ENCODE measurements at regions not wholly inside any gene's neighbourhood (a gene's known extent, or its start where the extent isn't known, plus 50 kb on each side); places are given as distances from the start of the nearest gene placed in this dataset.

DNA sequence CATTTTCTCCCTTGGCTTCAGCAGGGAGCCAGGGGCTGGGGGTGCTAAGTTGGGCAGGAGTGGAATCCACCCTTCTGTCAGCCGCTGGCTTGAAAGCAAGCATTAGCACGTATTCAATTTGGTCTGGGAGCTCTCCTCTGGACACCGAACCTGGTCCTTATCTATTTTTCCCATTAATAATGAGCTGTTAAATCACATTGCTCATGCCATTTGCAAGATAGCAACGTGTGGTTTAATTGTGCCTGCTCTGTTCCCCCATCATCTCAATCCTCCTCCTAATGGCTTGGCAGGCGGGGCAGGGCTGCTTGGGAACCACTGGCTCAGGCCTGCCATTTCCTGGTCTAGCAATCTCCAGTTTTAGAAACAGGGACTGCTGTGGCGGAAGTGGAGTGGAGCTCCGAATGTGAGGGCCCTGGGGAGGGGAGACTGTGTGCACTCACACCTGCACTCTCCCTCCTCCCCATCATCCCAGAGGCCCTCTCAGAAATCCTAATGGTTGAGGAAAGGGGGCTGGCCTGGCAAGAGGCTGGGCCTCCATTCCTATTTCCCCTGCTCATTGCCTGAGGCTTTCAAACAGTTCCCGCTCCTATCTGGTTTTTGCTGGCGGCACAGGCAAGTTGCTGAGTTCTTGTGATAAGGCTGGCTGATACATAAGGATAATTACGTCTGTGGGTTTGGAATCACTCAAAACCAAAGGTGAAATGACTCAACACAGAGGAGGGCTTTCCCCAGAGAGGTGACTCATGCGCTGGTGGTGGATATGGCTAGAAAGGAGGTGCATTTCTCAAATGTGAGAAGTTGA is 201.2 kb upstream of the E2F8 start:
- Mint-ChIP-seq H3K9me3 (no peaks in the 10 kb centered on the region), H3K4me3 (no peak overlapping the region), H3K36me3 (ENCODE audit: low read depth) (no peaks in the 10 kb centered on the region), H3K27me3 (ENCODE audit: insufficient read depth, low read depth, poor library complexity) (no peaks in the 10 kb centered on the region), H3K4me1 (no peaks in the 10 kb centered on the region; the same call in 2 of the 3 replicates), H3K27ac (no peak overlapping the region; the same call in 1 of the 2 replicates)
- no peaks in the 10 kb centered on the region for H3K9me2 ChIP-seq (ENCODE audit: insufficient read depth)
- ATAC-seq (no peak), DNase-seq (ENCODE audit: low spot score) (no peak)
- H3K4me2 ChIP-seq, result no peak overlapping the region
- no peaks in the 10 kb centered on the region for H3K79me2 ChIP-seq (replicated peaks; ENCODE audit: insufficient read depth)
- H2AFZ ChIP-seq, result no peak overlapping the region
- H3K27ac ChIP-seq (ENCODE audit: low read depth), result no peak overlapping the region
- H3F3A ChIP-seq (replicated peaks; ENCODE audit: low read depth), result no peaks in the 10 kb centered on the region
- no peaks in the 10 kb centered on the region for H3K36me3 ChIP-seq (ENCODE audit: insufficient read depth)
- no peaks in the 10 kb centered on the region for H4K20me1 ChIP-seq (replicated peaks; ENCODE audit: insufficient read depth)
- no peak for TF ChIP-seq EZH2phosphoT487 (IDR thresholded peaks at IDR 0.05; ENCODE audit: unreplicated experiment)
- TF ChIP-seq, protein P1, sequence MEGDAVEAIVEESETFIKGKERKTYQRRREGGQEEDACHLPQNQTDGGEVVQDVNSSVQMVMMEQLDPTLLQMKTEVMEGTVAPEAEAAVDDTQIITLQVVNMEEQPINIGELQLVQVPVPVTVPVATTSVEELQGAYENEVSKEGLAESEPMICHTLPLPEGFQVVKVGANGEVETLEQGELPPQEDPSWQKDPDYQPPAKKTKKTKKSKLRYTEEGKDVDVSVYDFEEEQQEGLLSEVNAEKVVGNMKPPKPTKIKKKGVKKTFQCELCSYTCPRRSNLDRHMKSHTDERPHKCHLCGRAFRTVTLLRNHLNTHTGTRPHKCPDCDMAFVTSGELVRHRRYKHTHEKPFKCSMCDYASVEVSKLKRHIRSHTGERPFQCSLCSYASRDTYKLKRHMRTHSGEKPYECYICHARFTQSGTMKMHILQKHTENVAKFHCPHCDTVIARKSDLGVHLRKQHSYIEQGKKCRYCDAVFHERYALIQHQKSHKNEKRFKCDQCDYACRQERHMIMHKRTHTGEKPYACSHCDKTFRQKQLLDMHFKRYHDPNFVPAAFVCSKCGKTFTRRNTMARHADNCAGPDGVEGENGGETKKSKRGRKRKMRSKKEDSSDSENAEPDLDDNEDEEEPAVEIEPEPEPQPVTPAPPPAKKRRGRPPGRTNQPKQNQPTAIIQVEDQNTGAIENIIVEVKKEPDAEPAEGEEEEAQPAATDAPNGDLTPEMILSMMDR (conservative IDR thresholded peaks at IDR 0.05; ENCODE audit: low read depth in 2 of 2), result no peak
- H3K4me1 ChIP-seq (ENCODE audit: insufficient read depth), result no peaks in the 10 kb centered on the region
- no peaks in the 10 kb centered on the region for H3K27me3 ChIP-seq (ENCODE audit: insufficient read depth)
- no peak overlapping the region for H3K4me3 ChIP-seq

DNA sequence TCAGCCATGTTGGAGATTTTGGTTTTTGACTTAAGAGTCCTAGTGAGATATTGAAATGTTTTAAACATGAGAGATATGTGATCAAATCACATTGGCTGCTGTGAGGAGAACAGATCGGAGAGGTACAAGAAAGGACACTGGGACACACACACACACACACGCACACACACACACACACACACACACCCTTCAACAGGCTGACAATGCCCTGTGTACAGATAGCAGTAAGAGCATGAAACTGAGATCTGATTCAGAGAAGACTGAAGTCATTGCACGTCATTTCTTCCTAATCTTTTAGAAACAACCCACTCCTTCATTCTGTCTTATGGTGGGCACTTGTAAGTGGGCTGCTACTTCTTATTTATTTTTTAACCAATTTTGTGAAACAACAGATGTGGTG is 200.5 kb upstream of the E2F8 start:
- no peak overlapping the region for H3K27ac Mint-ChIP-seq
- no peaks in the 10 kb centered on the region for H4K20me1 ChIP-seq (replicated peaks; ENCODE audit: insufficient read depth)
- no peak overlapping the region for H3K4me3 Mint-ChIP-seq
- no peaks in the 10 kb centered on the region for H3K27me3 Mint-ChIP-seq (ENCODE audit: insufficient read depth, low read depth, poor library complexity)
- H3K36me3 ChIP-seq (ENCODE audit: insufficient read depth), result no peaks in the 10 kb centered on the region
- no peak overlapping the region for H3K4me3 ChIP-seq
- no peaks in the 10 kb centered on the region; the same call in 2 of the 3 replicates for H3K4me1 Mint-ChIP-seq
- H3K9me3 Mint-ChIP-seq, result no peaks in the 10 kb centered on the region
- H3F3A ChIP-seq (replicated peaks; ENCODE audit: low read depth), result no peaks in the 10 kb centered on the region
- no peaks in the 10 kb centered on the region for H3K79me2 ChIP-seq (replicated peaks; ENCODE audit: insufficient read depth)
- no peak overlapping the region for H2AFZ ChIP-seq
- no peaks in the 10 kb centered on the region for H3K9me2 ChIP-seq (ENCODE audit: insufficient read depth)
- H3K36me3 Mint-ChIP-seq (ENCODE audit: low read depth), result no peaks in the 10 kb centered on the region
- H3K4me1 ChIP-seq (ENCODE audit: insufficient read depth), result no peaks in the 10 kb centered on the region
- ATAC-seq (no peak), DNase-seq (ENCODE audit: low spot score) (no peak)
- H3K4me2 ChIP-seq, result no peak overlapping the region
- no peaks in the 10 kb centered on the region for H3K27me3 ChIP-seq (ENCODE audit: insufficient read depth)
- H3K27ac ChIP-seq (ENCODE audit: low read depth), result no peak overlapping the region
- TF ChIP-seq EZH2 (IDR thresholded peaks at IDR 0.05; ENCODE audit: low read depth, unreplicated experiment) (no peak), ZNF331 (CRISPR knock-in tag; IDR thresholded peaks at IDR 0.05; ENCODE audit: low read depth) (no peak), POLR2AphosphoS5 (IDR thresholded peaks at IDR 0.05; ENCODE audit: low read depth) (no peak), CREB1 (CRISPR knock-in tag; IDR thresholded peaks at IDR 0.05; ENCODE audit: low read depth) (no peak), EZH2phosphoT487 (IDR thresholded peaks at IDR 0.05; ENCODE audit: unreplicated experiment) (no peak)
- TF ChIP-seq, protein P1 (conservative IDR thresholded peaks at IDR 0.05; ENCODE audit: low read depth in 2 of 2), result no peak
- TF ChIP-seq, protein P2, sequence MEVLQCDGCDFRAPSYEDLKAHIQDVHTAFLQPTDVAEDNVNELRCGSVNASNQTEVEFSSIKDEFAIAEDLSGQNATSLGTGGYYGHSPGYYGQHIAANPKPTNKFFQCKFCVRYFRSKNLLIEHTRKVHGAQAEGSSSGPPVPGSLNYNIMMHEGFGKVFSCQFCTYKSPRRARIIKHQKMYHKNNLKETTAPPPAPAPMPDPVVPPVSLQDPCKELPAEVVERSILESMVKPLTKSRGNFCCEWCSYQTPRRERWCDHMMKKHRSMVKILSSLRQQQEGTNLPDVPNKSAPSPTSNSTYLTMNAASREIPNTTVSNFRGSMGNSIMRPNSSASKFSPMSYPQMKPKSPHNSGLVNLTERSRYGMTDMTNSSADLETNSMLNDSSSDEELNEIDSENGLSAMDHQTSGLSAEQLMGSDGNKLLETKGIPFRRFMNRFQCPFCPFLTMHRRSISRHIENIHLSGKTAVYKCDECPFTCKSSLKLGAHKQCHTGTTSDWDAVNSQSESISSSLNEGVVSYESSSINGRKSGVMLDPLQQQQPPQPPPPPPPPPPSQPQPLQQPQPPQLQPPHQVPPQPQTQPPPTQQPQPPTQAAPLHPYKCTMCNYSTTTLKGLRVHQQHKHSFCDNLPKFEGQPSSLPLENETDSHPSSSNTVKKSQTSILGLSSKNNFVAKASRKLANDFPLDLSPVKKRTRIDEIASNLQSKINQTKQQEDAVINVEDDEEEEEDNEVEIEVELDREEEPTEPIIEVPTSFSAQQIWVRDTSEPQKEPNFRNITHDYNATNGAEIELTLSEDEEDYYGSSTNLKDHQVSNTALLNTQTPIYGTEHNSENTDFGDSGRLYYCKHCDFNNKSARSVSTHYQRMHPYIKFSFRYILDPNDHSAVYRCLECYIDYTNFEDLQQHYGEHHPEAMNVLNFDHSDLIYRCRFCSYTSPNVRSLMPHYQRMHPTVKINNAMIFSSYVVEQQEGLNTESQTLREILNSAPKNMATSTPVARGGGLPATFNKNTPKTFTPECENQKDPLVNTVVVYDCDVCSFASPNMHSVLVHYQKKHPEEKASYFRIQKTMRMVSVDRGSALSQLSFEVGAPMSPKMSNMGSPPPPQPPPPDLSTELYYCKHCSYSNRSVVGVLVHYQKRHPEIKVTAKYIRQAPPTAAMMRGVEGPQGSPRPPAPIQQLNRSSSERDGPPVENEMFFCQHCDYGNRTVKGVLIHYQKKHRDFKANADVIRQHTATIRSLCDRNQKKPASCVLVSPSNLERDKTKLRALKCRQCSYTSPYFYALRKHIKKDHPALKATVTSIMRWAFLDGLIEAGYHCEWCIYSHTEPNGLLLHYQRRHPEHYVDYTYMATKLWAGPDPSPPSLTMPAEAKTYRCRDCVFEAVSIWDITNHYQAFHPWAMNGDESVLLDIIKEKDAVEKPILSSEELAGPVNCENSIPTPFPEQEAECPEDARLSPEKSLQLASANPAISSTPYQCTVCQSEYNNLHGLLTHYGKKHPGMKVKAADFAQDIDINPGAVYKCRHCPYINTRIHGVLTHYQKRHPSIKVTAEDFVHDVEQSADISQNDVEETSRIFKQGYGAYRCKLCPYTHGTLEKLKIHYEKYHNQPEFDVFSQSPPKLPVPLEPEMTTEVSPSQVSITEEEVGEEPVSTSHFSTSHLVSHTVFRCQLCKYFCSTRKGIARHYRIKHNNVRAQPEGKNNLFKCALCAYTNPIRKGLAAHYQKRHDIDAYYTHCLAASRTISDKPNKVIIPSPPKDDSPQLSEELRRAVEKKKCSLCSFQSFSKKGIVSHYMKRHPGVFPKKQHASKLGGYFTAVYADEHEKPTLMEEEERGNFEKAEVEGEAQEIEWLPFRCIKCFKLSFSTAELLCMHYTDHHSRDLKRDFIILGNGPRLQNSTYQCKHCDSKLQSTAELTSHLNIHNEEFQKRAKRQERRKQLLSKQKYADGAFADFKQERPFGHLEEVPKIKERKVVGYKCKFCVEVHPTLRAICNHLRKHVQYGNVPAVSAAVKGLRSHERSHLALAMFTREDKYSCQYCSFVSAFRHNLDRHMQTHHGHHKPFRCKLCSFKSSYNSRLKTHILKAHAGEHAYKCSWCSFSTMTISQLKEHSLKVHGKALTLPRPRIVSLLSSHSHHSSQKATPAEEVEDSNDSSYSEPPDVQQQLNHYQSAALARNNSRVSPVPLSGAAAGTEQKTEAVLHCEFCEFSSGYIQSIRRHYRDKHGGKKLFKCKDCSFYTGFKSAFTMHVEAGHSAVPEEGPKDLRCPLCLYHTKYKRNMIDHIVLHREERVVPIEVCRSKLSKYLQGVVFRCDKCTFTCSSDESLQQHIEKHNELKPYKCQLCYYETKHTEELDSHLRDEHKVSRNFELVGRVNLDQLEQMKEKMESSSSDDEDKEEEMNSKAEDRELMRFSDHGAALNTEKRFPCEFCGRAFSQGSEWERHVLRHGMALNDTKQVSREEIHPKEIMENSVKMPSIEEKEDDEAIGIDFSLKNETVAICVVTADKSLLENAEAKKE (CRISPR knock-in tag; IDR thresholded peaks at IDR 0.05), result no peak
- TF ChIP-seq, protein P3, sequence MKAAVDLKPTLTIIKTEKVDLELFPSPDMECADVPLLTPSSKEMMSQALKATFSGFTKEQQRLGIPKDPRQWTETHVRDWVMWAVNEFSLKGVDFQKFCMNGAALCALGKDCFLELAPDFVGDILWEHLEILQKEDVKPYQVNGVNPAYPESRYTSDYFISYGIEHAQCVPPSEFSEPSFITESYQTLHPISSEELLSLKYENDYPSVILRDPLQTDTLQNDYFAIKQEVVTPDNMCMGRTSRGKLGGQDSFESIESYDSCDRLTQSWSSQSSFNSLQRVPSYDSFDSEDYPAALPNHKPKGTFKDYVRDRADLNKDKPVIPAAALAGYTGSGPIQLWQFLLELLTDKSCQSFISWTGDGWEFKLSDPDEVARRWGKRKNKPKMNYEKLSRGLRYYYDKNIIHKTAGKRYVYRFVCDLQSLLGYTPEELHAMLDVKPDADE (IDR thresholded peaks at IDR 0.05), result no peak
